GM21528 (cell line): ENCODE measurements at regions not wholly inside any gene's neighbourhood (a gene's known extent, or its start where the extent isn't known, plus 50 kb on each side); places are given as distances from the start of the nearest gene placed in this dataset.

Experiments
- ATAC-seq: cut with Tn5 transposase; IDR thresholded peaks from one replicate; pipeline ENCODE4 v1.9.1; 2021; ENCODE audit warnings: mild to moderate bottlenecking, moderate library complexity; ENCODE audit not compliant: unreplicated experiment, low FRiP score

- no peak for ATAC-seq
Observed at GRCh38 chr9:38315085-38315595, 77.4 kb upstream of the ALDH1B1 start.

DNA sequence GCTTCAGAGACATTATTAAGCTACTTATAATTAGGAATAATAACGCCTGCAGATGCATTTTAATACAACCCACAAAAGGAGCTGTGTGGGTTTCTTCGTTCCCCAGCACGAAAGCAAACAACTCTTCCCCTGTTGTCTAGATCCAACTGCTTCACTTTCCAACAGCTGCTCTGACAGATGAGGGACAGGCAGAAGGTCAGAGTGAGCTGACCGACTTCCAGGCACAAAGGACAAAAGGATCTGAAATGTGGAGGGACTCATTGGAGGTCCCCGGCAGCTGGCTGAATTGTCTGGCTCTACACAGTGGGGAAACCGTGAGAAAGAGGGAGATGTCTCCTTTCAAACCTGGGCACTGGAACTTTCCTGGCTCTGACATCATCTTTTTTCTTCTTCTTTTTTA, 79.1 kb upstream of the ALDH1B1 start:
- no peak for ATAC-seq

- no peak for ATAC-seq
Observed at GRCh38 chr9:38312406-38312805, 80.1 kb upstream of the ALDH1B1 start.

GRCh38 chr9:38311382-38312270, 80.9 kb upstream of the ALDH1B1 start:
- no peak for ATAC-seq

GRCh38 chr9:38309324-38310195, 82.9 kb upstream of the ALDH1B1 start:
- ATAC-seq = no peak

DNA sequence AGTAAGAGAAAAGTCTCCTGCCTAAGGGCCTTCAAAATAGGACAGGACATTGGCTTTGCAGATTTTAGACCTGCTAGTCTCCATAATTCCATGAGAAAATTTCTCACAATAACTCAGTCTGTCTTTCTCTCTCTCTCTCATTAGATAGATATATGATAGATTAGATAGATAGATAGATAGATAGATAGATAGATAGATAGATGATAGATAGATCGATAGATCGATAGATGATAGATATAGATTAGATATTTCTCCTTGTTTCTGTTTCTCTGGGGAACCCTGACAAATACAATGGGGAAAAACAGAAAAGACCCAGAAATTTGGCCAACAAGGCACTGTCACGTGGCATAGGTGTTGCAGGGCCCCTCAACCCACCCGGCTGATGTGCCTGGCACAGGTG, 84.4 kb upstream of the ALDH1B1 start:
- no peak for ATAC-seq

DNA sequence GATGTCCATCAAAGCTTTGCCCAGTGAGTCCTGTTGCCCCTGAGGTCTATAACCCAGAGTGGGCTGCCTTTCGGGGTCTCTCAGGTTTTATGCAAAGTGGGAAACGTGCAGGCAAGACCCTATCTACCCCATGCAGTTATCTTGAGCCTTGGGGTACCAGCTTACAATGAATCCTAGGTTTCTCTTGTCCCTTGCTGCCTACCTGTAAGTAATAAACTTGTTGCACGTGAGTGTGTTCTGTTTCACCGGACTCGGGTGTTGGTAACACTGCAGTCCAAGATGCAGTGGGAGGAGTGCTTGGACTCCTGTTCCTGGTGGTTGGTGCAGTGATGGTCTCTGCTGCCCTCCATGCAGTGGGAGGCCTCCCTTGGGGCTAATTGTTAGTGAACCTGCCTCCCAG, 85.6 kb upstream of the ALDH1B1 start:
- ATAC-seq = no peak

GRCh38 chr9:38305582-38305981, 86.9 kb upstream of the ALDH1B1 start:
- no peak for ATAC-seq

- no peak for ATAC-seq
Observed at GRCh38 chr9:38301376-38302106, 91.0 kb upstream of the ALDH1B1 start.

DNA sequence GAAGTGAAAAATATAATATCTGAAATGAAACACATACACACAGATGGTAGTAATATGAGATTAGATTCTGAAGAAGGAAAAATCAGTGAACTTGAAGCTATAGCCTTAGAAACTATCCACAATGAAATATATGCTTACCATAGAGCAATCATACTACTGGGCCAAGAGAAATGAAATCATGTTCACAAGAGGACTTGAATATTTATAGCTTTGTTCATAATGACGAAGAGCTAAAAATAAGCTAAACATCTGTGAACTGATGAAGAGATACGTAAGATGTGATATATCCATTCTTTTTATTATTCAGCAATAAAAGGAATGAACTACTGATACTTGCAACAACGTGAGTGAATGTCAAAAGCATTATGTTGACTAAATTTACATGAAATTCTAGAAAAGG, 92.6 kb upstream of the ALDH1B1 start:
- no peak for ATAC-seq

DNA sequence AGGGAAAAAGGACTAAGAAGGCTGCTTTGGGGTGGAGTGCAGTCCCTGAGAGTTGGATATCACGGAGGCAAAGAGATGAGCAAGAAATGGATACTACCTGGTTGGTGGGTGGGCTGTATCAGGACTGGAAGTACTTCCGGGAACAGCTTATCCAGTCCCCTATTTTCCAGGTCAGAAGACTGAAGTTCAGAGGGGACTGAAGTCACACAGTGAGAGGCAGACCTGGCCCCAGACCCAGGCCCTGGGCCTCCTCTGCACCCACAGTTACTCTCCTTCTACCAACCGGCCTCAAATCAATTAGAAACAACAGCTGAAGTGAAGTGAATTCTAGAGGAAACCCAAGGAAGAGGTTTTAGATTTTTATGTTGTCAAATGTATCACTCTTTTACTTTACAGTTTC, 93.6 kb upstream of the ALDH1B1 start:
- no peak for ATAC-seq

DNA sequence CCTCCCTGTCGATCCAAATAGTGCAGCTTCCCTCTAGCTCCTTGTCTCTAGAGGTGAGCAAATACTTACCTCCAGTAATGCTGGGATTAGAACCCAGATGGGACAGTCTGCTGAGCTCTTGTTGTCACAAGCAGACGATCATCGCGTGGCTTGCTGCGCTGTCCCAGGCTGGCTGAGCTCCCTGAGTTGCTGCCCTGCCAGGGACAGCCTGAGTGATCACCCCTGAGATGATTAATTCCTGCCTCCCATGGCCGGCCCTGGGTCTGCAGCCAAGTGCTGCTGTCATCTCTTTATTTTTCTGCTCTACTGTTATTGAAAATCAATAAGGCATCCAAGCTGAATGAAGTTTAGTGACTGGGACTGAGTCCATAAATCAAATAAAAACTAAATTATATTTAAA, 94.0 kb upstream of the ALDH1B1 start:
- no peak for ATAC-seq

GRCh38 chr9:38296807-38297206, 95.7 kb upstream of the ALDH1B1 start:
- ATAC-seq = no peak

DNA sequence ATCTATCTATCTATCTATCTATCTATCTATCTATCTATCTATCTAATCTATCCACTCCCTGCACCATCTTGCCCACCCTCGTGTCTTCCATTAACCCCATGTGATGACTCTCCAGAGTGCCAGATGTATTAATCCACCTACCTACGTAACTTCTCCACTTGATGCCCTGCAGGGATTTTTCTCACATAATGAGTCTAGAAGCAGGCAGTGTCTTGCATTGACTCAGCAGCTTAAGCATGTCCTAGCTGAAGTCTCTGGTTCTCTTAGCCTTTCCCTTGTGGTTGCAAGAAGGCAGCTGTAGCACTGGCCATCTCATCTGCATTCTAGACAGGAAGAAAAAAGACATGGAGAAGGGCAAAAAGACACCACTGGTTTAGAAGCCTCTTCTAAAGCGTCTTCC, 96.7 kb upstream of the ALDH1B1 start:
- ATAC-seq = no peak

DNA sequence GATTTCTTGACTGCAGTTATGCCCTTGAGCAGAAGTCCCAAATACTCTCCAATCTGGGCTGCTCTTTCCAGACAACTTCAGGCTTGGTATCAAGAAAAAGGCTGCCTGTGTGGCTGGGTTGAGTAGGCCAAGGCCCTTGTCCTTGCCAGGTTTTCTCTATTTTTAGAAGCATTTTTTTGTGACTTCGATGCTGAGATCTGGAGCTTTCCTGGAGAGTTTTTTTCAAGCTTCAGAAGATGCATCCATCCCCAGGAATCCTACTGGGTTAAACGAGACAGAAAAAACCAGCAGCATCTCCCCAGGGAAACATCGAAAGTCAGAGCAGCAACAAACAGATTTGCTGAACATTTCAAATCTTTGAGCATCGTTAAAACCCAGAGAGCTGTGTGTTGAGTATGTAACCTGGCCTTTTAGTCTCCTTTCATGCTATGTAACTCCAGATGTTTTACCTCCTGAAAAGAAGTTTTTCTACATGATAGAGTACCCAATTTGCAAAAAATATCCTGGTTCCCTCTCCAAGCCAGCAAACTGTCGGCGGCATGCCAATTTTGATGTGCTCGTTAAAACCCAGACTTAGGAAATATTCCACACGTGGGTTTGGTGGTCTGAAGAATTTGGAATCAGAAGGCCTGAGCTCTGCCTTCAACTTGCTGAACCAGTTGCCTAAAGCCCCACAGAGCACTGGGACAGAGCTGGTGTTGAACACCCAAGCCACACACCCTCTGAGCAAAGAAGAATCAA, 98.1 kb upstream of the ALDH1B1 start:
- no peak for ATAC-seq

GRCh38 chr9:38293022-38293421, 99.5 kb upstream of the ALDH1B1 start:
- ATAC-seq = no peak

- ATAC-seq = no peak
Observed at GRCh38 chr9:38292480-38292879, 100.0 kb upstream of the ALDH1B1 start.

- no peak for ATAC-seq
Observed at GRCh38 chr9:38289866-38290245, 102.6 kb upstream of the ALDH1B1 start.

GRCh38 chr9:38289236-38289865, 103.2 kb upstream of the ALDH1B1 start:
- no peak for ATAC-seq

DNA sequence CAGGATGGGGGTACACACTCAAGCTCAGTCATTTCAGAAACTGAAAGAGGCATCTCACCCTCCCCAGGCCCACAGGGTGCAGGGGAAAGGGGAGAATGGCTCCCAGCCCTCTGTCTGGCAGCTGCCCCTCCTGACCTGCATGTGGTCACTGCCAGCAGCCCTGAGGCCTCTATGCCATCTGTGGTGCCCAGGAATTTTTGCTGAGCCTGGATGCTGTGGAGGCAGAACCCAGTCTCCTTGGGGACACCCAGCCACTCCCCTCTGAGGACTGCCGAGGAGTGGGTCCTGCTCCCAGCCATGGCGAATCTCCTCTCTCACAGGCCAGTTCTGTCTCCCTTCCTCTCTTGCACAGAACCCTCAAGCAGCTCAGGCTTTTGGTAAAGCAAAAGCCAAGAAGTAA, 104.0 kb upstream of the ALDH1B1 start:
- ATAC-seq = no peak
